ENCODE measurements at regions not wholly inside any gene's neighbourhood (a gene's known extent, or its start where the extent isn't known, plus 50 kb on each side); places are given as distances from the start of the nearest gene placed in this dataset.
A peak's percentile ranks its signal among the peaks of the same experiment; 100 is the strongest.
"Not testable (repeated sequence)": the region's sequence is repeated elsewhere in the genome, so short reads cannot be mapped to it uniquely, and the experiment has no call there.

GRCh38 chr4:15333692-15334633 lies 93.9 kb upstream of the C1QTNF7 start:
- H3K9me3 ChIP-seq (ENCODE audit: control insufficient read depth in 2 of 2, insufficient read depth in 1 of 2, low read depth in 1 of 2, low read length in 1 of 2): no peaks in the 10 kb centered on the region
- no peaks in the 10 kb centered on the region for H3K27me3 ChIP-seq (ENCODE audit: control insufficient read depth in 3 of 3, insufficient read depth in 3 of 3, low read length in 3 of 3)
- DNase-seq (no peak), FAIRE-seq (no peak)
- H3K36me3 ChIP-seq (ENCODE audit: control insufficient read depth in 3 of 3, insufficient read depth in 2 of 3, low read depth in 1 of 3, low read length in 3 of 3): no peaks in the 10 kb centered on the region
- no peak overlapping the region for H3K4me3 ChIP-seq (ENCODE audit: low read depth in 1 of 3, low read length in 3 of 3)
- H3K4me1 ChIP-seq (ENCODE audit: control insufficient read depth in 3 of 3, insufficient read depth in 2 of 3, low read depth in 1 of 3, low read length in 2 of 3): no peaks in the 10 kb centered on the region
- 62 to 76% (median 69%) methylated on average over 3 of the region's 3 CpGs for WGBS, 3 donors
- H3K27ac ChIP-seq (ENCODE audit: low read depth in 1 of 3, low read length in 2 of 3): no peak overlapping the region

GRCh38 chr4:15336410-15337167 lies 91.2 kb upstream of the C1QTNF7 start:
- WGBS, 3 donors: 33 to 60% (median 42%) methylated on average over 8 of the region's 8 CpGs
- DNase-seq: peak in 1 of 2 donors; percentile 37
- Histone ChIP-seq H3K4me3 (ENCODE audit: low read depth in 1 of 3, low read length in 3 of 3) (no peak overlapping the region), H3K9me3 (ENCODE audit: control insufficient read depth in 2 of 2, insufficient read depth in 1 of 2, low read depth in 1 of 2, low read length in 1 of 2) (no peaks in the 10 kb centered on the region), H3K27ac (ENCODE audit: low read depth in 1 of 3, low read length in 2 of 3) (no peak overlapping the region), H3K4me1 (ENCODE audit: control insufficient read depth in 3 of 3, insufficient read depth in 2 of 3, low read depth in 1 of 3, low read length in 2 of 3) (no peaks in the 10 kb centered on the region), H3K27me3 (ENCODE audit: control insufficient read depth in 3 of 3, insufficient read depth in 3 of 3, low read length in 3 of 3) (no peaks in the 10 kb centered on the region), H3K36me3 (ENCODE audit: control insufficient read depth in 3 of 3, insufficient read depth in 2 of 3, low read depth in 1 of 3, low read length in 3 of 3) (no peaks in the 10 kb centered on the region)
- no peak for FAIRE-seq

DNA sequence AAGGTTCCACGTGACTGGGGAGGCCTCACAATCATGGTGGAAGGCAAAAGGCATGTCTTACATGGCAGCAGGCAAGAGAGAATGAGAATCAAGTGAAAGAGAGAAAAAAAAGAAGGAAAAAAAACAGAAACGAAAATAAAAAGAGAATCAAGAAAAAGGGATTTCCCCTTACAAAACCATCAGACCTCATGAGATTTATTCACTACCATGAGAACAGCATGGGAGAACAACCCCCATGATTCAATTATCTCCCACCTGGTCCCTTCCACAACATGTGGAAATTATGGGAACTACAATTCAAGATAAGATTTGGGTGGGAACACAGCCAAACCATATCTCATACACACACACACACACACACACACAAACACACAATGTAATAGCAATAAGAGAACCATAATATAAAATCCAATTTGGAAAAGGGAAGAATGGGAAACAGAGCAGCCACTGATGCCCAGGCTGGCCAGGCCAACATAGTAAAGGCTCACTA lies 90.6 kb upstream of the C1QTNF7 start:
- not testable (repeated sequence) for DNase-seq; H3K4me3 ChIP-seq (ENCODE audit: low read depth in 1 of 3, low read length in 3 of 3); FAIRE-seq; H3K4me1 ChIP-seq (ENCODE audit: control insufficient read depth in 3 of 3, insufficient read depth in 2 of 3, low read depth in 1 of 3, low read length in 2 of 3); H3K9me3 ChIP-seq (ENCODE audit: control insufficient read depth in 2 of 2, insufficient read depth in 1 of 2, low read depth in 1 of 2, low read length in 1 of 2); H3K36me3 ChIP-seq (ENCODE audit: control insufficient read depth in 3 of 3, insufficient read depth in 2 of 3, low read depth in 1 of 3, low read length in 3 of 3); H3K27ac ChIP-seq (ENCODE audit: low read depth in 1 of 3, low read length in 2 of 3); H3K27me3 ChIP-seq (ENCODE audit: control insufficient read depth in 3 of 3, insufficient read depth in 3 of 3, low read length in 3 of 3)
- WGBS, 3 donors: 45 to 72% (median 49%) methylated on average over 2 of the region's 2 CpGs

DNA sequence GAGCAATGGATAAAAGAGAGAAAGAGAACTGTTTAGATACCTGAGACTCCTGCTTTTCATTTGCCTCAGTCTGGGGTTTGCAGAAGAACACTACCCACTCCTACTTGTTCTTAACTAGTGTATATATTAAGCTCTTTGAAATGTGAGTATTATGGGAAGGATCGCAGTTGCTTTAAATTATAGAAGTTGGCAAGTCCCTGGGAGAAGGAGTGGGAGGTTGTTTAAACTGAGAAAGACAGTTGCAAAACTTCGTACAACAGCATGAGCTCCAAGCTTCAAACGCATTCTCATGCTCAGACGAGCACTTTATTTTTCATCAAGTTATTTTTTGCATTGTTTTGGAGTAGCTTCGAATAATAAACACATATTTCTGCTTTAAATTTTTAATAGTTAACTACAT lies 88.1 kb upstream of the C1QTNF7 start:
- FAIRE-seq (no peak), DNase-seq (no peak)
- no peaks in the 10 kb centered on the region for H3K4me1 ChIP-seq (ENCODE audit: control insufficient read depth in 3 of 3, insufficient read depth in 2 of 3, low read depth in 1 of 3, low read length in 2 of 3)
- peak overlapping the region in 1 of 3 donors; percentile 9 for H3K4me3 ChIP-seq (ENCODE audit: low read depth in 1 of 3, low read length in 3 of 3)
- no peaks in the 10 kb centered on the region for H3K27me3 ChIP-seq (ENCODE audit: control insufficient read depth in 3 of 3, insufficient read depth in 3 of 3, low read length in 3 of 3)
- WGBS, 3 donors: 63 to 82% (median 73%) methylated on average over 5 of the region's 5 CpGs
- no peaks in the 10 kb centered on the region for H3K36me3 ChIP-seq (ENCODE audit: control insufficient read depth in 3 of 3, insufficient read depth in 2 of 3, low read depth in 1 of 3, low read length in 3 of 3)
- no peaks in the 10 kb centered on the region for H3K9me3 ChIP-seq (ENCODE audit: control insufficient read depth in 2 of 2, insufficient read depth in 1 of 2, low read depth in 1 of 2, low read length in 1 of 2)
- H3K27ac ChIP-seq (ENCODE audit: low read depth in 1 of 3, low read length in 2 of 3): no peak overlapping the region

DNA sequence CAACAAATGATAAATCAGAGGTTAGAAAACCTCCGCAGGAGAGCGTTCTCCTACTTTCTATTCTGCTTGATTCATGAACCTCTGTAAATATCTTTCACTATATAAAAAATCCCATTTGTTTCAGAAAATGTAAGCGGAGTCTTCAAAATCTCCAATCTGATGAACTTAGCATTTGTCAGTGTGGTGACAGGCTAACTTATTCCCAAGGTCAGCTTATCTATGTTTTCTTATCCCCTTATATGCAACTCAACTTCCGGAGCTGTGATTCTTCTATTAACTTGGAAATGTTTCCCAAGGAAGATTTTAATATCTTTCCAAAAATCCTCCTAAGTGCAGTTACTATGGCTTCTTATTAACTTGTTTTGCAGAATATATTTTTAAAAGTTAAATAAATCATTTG lies 87.5 kb upstream of the C1QTNF7 start:
- DNase-seq (no peak), FAIRE-seq (no peak)
- Histone ChIP-seq H3K36me3 (ENCODE audit: control insufficient read depth in 3 of 3, insufficient read depth in 2 of 3, low read depth in 1 of 3, low read length in 3 of 3) (no peaks in the 10 kb centered on the region), H3K4me1 (ENCODE audit: control insufficient read depth in 3 of 3, insufficient read depth in 2 of 3, low read depth in 1 of 3, low read length in 2 of 3) (no peaks in the 10 kb centered on the region), H3K27me3 (ENCODE audit: control insufficient read depth in 3 of 3, insufficient read depth in 3 of 3, low read length in 3 of 3) (no peaks in the 10 kb centered on the region), H3K9me3 (ENCODE audit: control insufficient read depth in 2 of 2, insufficient read depth in 1 of 2, low read depth in 1 of 2, low read length in 1 of 2) (no peaks in the 10 kb centered on the region), H3K4me3 (ENCODE audit: low read depth in 1 of 3, low read length in 3 of 3) (peak overlapping the region in 1 of 3 donors; percentile 9), H3K27ac (ENCODE audit: low read depth in 1 of 3, low read length in 2 of 3) (no peak overlapping the region)
- whole genome bisulfite sequencing, 3 donors: 63 to 78% (median 65%) methylated on average over 4 of the region's 4 CpGs

DNA sequence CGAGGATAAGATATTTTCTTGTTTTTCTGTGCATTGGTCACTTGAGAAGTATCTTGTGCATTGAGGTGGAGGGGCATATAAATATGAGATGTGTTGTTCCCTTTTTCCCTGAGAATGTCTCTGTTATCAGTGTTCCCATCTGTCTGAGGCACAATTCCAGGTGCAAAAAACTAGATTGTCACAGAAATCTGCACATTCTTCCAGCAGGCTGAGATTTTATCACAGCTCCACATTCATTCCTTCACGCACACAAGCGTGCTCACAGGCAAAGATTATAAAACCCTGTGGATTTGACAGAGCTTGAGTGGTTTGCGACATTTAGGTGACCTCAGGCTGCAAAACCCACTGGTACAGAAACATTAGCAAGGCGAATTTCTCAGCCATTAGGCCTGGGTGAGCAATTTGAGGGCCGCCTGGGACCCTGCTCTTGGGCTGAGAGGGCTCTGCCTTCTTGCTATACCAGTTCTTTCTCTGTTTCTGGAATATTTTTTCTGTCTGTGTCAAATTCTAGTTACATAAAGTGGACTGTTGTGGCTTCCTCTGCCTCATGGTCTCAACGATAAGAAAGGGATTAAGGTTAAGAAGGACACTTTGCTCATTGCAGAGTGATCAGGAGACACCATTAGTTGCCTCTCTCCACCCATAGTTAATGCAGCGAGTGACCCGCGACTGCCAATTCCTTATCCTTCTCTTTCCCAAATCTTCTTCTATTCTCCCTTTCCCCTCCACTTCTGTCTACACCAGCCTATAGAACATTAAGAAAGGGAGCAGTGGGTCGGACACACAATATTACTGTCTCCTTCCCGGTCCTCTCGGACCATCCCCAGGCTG lies 86.7 kb upstream of the C1QTNF7 start:
- Histone ChIP-seq H3K9me3 (ENCODE audit: control insufficient read depth in 2 of 2, insufficient read depth in 1 of 2, low read depth in 1 of 2, low read length in 1 of 2) (no peaks in the 10 kb centered on the region), H3K36me3 (ENCODE audit: control insufficient read depth in 3 of 3, insufficient read depth in 2 of 3, low read depth in 1 of 3, low read length in 3 of 3) (no peaks in the 10 kb centered on the region), H3K27ac (ENCODE audit: low read depth in 1 of 3, low read length in 2 of 3) (no peak overlapping the region), H3K4me3 (ENCODE audit: low read depth in 1 of 3, low read length in 3 of 3) (no peak overlapping the region), H3K27me3 (ENCODE audit: control insufficient read depth in 3 of 3, insufficient read depth in 3 of 3, low read length in 3 of 3) (no peaks in the 10 kb centered on the region), H3K4me1 (ENCODE audit: control insufficient read depth in 3 of 3, insufficient read depth in 2 of 3, low read depth in 1 of 3, low read length in 2 of 3) (no peaks in the 10 kb centered on the region)
- DNase-seq (no peak), FAIRE-seq (no peak)
- 71 to 81% (median 79%) methylated on average over 13 of the region's 13 CpGs for WGBS, 3 donors

DNA sequence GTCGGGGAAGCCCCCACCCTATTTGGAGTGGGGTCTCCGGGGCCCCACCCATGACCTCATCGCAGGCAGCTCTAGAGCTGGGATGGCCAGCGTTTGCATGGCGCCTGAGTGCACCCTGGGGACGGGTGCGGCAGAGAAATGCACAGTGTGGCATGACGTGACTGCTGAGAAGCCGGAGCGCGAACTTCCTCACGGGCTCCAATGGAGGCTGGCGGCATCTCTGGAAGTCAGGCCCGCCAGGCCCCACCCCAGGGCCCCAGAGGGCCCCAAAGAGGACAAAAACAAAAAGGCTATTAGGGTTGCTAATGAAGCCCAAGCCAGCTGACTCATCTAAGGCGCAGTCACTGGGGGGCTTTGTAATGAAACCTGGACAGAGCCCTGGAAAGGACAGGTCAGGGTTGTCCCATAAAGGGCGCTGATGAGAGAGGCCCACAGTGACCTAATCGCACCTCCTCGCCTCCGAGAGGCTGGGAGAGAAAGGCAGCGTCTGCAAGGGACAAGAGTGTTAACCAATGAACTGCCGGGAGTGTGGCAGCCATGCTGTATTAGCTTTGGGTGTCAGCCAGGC lies 86.0 kb upstream of the C1QTNF7 start:
- Histone ChIP-seq H3K36me3 (ENCODE audit: control insufficient read depth in 3 of 3, insufficient read depth in 2 of 3, low read depth in 1 of 3, low read length in 3 of 3) (no peaks in the 10 kb centered on the region), H3K9me3 (ENCODE audit: control insufficient read depth in 2 of 2, insufficient read depth in 1 of 2, low read depth in 1 of 2, low read length in 1 of 2) (no peaks in the 10 kb centered on the region), H3K4me3 (ENCODE audit: low read depth in 1 of 3, low read length in 3 of 3) (no peak overlapping the region), H3K27me3 (ENCODE audit: control insufficient read depth in 3 of 3, insufficient read depth in 3 of 3, low read length in 3 of 3) (no peaks in the 10 kb centered on the region), H3K4me1 (ENCODE audit: control insufficient read depth in 3 of 3, insufficient read depth in 2 of 3, low read depth in 1 of 3, low read length in 2 of 3) (no peaks in the 10 kb centered on the region), H3K27ac (ENCODE audit: low read depth in 1 of 3, low read length in 2 of 3) (peak overlapping the region in 1 of 3 donors; percentile 2)
- DNase-seq: no peak
- no peak for FAIRE-seq
- WGBS, 3 donors: 87 to 93% (median 91%) methylated on average over 21 of the region's 21 CpGs

DNA sequence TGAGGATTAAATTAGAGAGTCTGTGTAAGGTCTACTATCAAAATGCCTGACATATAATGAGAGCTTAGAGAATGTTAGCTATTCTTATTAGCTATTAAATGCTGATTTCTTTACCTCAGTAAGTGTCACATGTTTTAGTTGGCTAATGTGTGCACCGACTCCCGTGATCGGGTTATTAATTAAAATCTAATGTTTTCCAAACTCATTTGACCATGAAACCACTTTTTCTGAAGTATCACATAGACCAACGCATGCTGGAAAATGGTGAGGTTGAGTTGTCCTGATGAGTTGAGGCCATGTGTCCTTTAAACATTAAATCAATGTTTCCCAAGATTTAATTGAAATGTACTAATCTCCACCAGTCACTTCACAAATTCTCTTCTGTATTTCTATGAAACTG lies 84.8 kb upstream of the C1QTNF7 start:
- no peaks in the 10 kb centered on the region for H3K4me1 ChIP-seq (ENCODE audit: control insufficient read depth in 3 of 3, insufficient read depth in 2 of 3, low read depth in 1 of 3, low read length in 2 of 3)
- no peak overlapping the region for H3K4me3 ChIP-seq (ENCODE audit: low read depth in 1 of 3, low read length in 3 of 3)
- FAIRE-seq: no peak
- DNase-seq: no peak
- no peak overlapping the region for H3K27ac ChIP-seq (ENCODE audit: low read depth in 1 of 3, low read length in 2 of 3)
- 93 to 94% (median 93%) methylated on average over 4 of the region's 4 CpGs for WGBS, 3 donors
- H3K36me3 ChIP-seq (ENCODE audit: control insufficient read depth in 3 of 3, insufficient read depth in 2 of 3, low read depth in 1 of 3, low read length in 3 of 3): no peaks in the 10 kb centered on the region
- H3K9me3 ChIP-seq (ENCODE audit: control insufficient read depth in 2 of 2, insufficient read depth in 1 of 2, low read depth in 1 of 2, low read length in 1 of 2): no peaks in the 10 kb centered on the region
- H3K27me3 ChIP-seq (ENCODE audit: control insufficient read depth in 3 of 3, insufficient read depth in 3 of 3, low read length in 3 of 3): no peaks in the 10 kb centered on the region
